ENCODE measurements at regions not wholly inside any gene's neighbourhood (a gene's known extent, or its start where the extent isn't known, plus 50 kb on each side); places are given as distances from the start of the nearest gene placed in this dataset.

DNA sequence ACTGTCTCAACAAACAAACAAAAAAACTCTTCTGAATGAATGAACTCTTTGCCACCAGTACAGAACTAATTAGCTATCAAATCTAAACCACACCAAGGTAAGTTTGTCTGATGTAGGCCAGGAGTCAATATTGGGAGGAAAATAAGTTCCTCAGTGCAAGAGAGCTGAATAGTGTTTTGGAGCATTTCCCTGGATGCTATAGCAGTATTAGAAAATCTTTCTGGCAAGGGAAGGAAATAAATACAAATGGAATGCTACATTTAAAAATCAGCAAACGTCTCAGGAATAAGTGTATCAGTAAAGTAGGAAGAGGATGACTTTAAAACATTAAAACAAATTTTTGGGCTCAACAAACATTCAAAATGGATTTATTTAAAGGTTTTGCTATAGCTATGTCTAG is 81.3 kb upstream of the TMTC4 start:
- H3K4me3 ChIP-seq (ENCODE audit: control insufficient read depth, low read depth, low read length), result no peak overlapping the region
- TF ChIP-seq CTCF (IDR thresholded peaks at IDR 0.05; ENCODE audit: control insufficient read depth, insufficient read depth, low read depth, low read length, missing control alignments), result no peak
- no peak for DNase-seq (ENCODE audit: low read depth)

DNA sequence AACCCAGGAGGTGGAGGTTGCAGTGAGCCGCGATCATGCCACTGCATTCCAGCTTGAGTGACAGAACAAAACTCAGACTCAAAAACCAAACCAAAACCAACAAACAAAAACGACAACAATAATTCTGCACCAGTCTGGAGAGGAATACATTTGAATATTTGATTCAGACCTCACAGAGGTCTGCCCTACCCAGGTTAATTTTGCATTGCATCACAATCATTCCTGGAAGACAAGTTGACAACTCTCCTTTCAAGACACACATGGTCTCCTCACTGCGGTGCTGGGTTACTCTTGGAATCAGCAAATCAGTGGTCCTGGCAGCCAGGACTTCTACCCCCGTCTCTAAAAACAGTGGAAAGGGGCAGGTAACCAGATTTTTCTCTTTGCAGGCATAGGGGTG is 79.9 kb upstream of the TMTC4 start:
- H3K4me3 ChIP-seq (ENCODE audit: control insufficient read depth, low read depth, low read length), result no peak overlapping the region
- TF ChIP-seq CTCF (IDR thresholded peaks at IDR 0.05; ENCODE audit: control insufficient read depth, insufficient read depth, low read depth, low read length, missing control alignments), result no peak
- DNase-seq (ENCODE audit: low read depth), result no peak

DNA sequence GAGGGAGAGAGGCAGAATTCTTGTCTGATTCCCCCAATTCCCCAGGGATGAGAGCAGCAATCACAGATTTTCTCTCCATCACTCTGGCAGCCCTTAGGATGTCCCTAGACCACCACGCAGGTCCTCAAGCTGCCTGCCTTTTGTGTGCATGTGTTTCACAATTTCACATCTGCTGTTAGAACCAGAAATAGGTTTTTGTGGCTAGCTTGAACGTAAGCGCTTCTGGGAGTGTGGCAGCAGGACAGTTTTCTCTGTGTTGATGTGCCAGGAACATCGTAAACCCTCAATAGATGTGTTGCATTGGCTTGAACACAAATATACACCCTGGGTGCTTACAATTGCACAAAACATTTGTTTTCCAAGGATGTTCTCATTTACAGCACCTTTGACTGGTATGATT is 78.8 kb upstream of the TMTC4 start:
- no peak for DNase-seq (ENCODE audit: low read depth)
- H3K4me3 ChIP-seq (ENCODE audit: control insufficient read depth, low read depth, low read length), result no peak overlapping the region
- TF ChIP-seq CTCF (IDR thresholded peaks at IDR 0.05; ENCODE audit: control insufficient read depth, insufficient read depth, low read depth, low read length, missing control alignments), result no peak

DNA sequence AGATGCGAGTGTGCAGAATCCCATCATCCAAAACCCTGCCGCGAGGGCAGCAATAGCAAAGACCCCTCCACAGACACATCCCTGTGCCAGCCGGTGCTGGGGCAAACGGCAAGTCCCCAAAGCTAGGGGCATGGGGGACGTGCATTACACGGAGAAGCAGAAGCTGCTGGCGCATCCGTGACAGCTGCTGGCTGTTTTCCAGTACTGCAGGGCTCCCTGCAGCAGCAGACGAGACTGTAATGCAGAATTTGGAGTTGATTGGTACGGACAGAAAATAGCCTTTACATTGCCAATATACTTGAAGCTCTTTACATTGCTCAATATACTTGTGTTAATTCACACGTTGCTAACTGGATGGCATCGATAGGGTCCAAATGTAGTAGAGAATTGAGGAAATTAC is 77.2 kb upstream of the TMTC4 start:
- no peak for TF ChIP-seq CTCF (IDR thresholded peaks at IDR 0.05; ENCODE audit: control insufficient read depth, insufficient read depth, low read depth, low read length, missing control alignments)
- no peak for DNase-seq (ENCODE audit: low read depth)
- H3K4me3 ChIP-seq (ENCODE audit: control insufficient read depth, low read depth, low read length), result no peak overlapping the region

DNA sequence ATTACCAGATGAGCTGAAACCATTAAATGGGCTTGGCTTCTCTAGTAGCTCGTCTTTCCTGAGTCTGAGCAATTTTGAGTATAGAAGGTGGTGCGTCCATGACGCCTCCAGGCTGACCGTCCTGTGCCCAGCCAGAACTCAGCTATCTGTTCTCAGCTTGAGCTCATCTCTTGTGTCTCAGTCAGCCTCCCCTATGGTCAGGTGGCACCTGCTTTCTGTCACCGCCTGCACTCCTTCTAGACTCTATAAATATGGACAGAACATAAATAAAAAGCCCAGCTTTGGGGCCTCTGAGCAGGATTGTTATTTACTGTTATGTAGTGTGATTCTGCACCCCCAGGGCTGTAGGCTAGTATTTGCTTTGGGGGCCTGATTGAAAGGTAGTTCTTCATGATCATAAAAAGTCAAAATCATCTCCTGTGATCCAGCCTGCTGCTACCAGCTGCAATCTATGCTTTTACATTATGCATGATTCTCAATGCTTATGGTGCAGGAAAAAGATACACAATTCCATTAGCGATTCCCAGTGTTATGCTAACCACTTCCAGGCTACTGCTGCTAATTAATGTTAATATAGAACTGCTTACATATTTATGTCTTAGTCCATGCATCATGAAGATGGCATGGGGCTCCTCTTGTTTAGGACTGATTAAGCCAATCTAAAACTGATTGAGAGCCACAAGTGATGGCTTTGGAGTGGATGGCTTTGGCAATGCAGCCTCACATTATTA is 72.5 kb upstream of the TMTC4 start:
- TF ChIP-seq CTCF (IDR thresholded peaks at IDR 0.05; ENCODE audit: control insufficient read depth, insufficient read depth, low read depth, low read length, missing control alignments), result no peak
- DNase-seq (ENCODE audit: low read depth), result no peak
- no peak overlapping the region for H3K4me3 ChIP-seq (ENCODE audit: control insufficient read depth, low read depth, low read length)

DNA sequence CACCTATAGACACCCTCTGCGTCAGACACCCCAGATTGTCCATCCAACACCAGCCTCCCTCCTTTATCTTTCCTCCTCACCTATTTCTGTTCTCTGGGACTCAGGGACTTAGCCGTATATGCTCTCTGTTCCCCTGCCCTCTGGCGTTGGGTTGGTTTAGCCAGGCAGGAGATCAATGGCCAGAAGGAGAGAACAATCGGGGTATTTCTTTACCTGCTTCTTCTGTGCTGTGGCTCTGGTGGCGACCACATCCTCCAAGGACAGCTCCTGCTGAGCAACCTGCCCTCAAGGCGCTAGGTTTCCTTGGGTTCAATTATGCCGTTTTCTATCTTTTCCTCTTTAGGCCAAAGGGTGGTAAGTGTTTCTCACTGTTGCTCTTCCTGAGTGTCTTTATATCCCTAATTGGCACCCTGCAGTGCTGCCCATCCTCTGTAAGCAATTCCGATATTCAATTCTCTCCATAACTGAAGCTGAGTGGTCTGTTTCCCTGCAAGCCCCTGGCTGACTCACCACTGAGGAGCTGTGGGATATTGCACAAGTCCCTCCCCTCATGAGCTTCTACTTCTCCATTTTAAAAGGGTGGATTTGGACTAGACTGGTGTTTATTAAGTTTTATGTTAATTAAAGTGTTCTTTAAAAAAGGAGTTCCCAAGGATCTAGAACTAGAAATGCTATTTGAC is 63.7 kb upstream of the TMTC4 start:
- no peak for TF ChIP-seq CTCF (IDR thresholded peaks at IDR 0.05; ENCODE audit: control insufficient read depth, insufficient read depth, low read depth, low read length, missing control alignments)
- DNase-seq (ENCODE audit: low read depth), result no peak
- no peak overlapping the region for H3K4me3 ChIP-seq (ENCODE audit: control insufficient read depth, low read depth, low read length)
